B cell (primary cell): ENCODE measurements at regions not wholly inside any gene's neighbourhood (a gene's known extent, or its start where the extent isn't known, plus 50 kb on each side); places are given as distances from the start of the nearest gene placed in this dataset.

ENCODE experiments used
- EZH2 ChIP-seq: IDR thresholded peaks from 2 replicates; pipeline ENCODE4 v1.6.1; 2012; ENCODE audit warnings: borderline replicate concordance, low read depth, mild to moderate bottlenecking, moderate library complexity, low read length; ENCODE audit not compliant: insufficient read depth, poor library complexity, severe bottlenecking
- TF ChIP-seq, protein P1 (sequence below): fragments of 200-600 bp; IDR thresholded peaks from one replicate; pipeline ENCODE4 v1.8.0; 2022; ENCODE audit warnings: antibody characterized with exemption, mild to moderate bottlenecking

DNA sequence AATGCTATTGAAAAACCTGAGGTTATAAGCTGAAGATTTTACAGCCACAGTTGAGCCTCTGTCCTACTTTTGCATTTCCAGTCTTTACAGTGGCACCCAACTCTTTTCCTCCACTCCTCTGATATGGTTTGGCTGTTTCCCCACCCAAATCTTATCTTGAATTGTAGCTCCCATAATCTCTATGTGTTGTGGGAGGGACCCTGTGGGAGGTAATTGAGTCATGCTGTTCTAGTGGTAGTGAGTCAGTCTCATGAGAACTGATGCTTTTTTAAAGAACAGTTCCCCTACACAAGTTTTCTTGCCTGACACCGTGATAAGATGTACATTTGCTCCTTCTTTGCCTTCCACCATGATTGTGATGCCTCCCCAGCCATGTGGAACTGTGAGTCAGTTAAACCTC, 646.1 kb upstream of the SEMA6A start:
- TF ChIP-seq, protein P1, sequence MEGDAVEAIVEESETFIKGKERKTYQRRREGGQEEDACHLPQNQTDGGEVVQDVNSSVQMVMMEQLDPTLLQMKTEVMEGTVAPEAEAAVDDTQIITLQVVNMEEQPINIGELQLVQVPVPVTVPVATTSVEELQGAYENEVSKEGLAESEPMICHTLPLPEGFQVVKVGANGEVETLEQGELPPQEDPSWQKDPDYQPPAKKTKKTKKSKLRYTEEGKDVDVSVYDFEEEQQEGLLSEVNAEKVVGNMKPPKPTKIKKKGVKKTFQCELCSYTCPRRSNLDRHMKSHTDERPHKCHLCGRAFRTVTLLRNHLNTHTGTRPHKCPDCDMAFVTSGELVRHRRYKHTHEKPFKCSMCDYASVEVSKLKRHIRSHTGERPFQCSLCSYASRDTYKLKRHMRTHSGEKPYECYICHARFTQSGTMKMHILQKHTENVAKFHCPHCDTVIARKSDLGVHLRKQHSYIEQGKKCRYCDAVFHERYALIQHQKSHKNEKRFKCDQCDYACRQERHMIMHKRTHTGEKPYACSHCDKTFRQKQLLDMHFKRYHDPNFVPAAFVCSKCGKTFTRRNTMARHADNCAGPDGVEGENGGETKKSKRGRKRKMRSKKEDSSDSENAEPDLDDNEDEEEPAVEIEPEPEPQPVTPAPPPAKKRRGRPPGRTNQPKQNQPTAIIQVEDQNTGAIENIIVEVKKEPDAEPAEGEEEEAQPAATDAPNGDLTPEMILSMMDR: no peak
- TF ChIP-seq EZH2: no peak
